ENCODE measurements at regions not wholly inside any gene's neighbourhood (a gene's known extent, or its start where the extent isn't known, plus 50 kb on each side); places are given as distances from the start of the nearest gene placed in this dataset.

- no peak for TF ChIP-seq ZNF121 (tag by site-specific recombination; IDR thresholded peaks at IDR 0.05)
- TF ChIP-seq CTCF (tag by site-specific recombination; IDR thresholded peaks at IDR 0.05), result no peak
- TF ChIP-seq ZNF292 (tag by site-specific recombination; IDR thresholded peaks at IDR 0.05; ENCODE audit: borderline replicate concordance, low read depth), result no peak
- no peak for TF ChIP-seq ZNF776 (tag by site-specific recombination; IDR thresholded peaks at IDR 0.05; ENCODE audit: borderline replicate concordance)
- no peak for TF ChIP-seq ZBTB20 (tag by site-specific recombination; IDR thresholded peaks at IDR 0.05)
- no peak for TF ChIP-seq ZNF266 (tag by site-specific recombination; IDR thresholded peaks at IDR 0.05; ENCODE audit: low read depth)
- TF ChIP-seq ATF2 (tag by site-specific recombination; IDR thresholded peaks at IDR 0.05; ENCODE audit: low read depth), result no peak
- TF ChIP-seq ZNF571 (tag by site-specific recombination; IDR thresholded peaks at IDR 0.05), result no peak
- TF ChIP-seq ZFP3 (tag by site-specific recombination; IDR thresholded peaks at IDR 0.05; ENCODE audit: low read depth), result no peak
- no peak for TF ChIP-seq ZNF274 (IDR thresholded peaks at IDR 0.05; ENCODE audit: low read length)
- no peak for TF ChIP-seq ZNF274 (tag by site-specific recombination; IDR thresholded peaks at IDR 0.05; ENCODE audit: borderline replicate concordance)
- TF ChIP-seq ZNF416 (tag by site-specific recombination; IDR thresholded peaks at IDR 0.05), result no peak
- no peak for TF ChIP-seq HIC1 (tag by site-specific recombination; IDR thresholded peaks at IDR 0.05)
- no peak for TF ChIP-seq GLI4 (tag by site-specific recombination; IDR thresholded peaks at IDR 0.05)
Measured at GRCh38 chr6:41404182-41404845, 68.9 kb downstream of the NCR2 start.
